Hepatocyte (in vitro differentiated cells): ENCODE measurements at regions not wholly inside any gene's neighbourhood (a gene's known extent, or its start where the extent isn't known, plus 50 kb on each side); places are given as distances from the start of the nearest gene placed in this dataset.

Experiments
- EZH2 ChIP-seq: fragments of 200-600 bp; sonication (generic); IDR thresholded peaks from 2 replicates; pipeline ENCODE4 v1.6.1; 2016; ENCODE audit warnings: antibody characterized with exemption, mild to moderate bottlenecking, borderline replicate concordance
- EZH2phosphoT487 ChIP-seq: fragments of 200-600 bp; sonication (generic); IDR thresholded peaks from one replicate; pipeline ENCODE4 v1.6.1; 2018; ENCODE audit warnings: antibody characterized with exemption, mild to moderate bottlenecking, low read depth, moderate library complexity; ENCODE audit not compliant: unreplicated experiment, severe bottlenecking
- TF ChIP-seq, protein P1 (sequence below): fragments of 200-600 bp; sonication (generic); IDR thresholded peaks from 2 replicates; pipeline ENCODE4 v1.5.1; 2016; ENCODE audit warnings: antibody characterized with exemption, mild to moderate bottlenecking; ENCODE audit not compliant: poor library complexity

DNA sequence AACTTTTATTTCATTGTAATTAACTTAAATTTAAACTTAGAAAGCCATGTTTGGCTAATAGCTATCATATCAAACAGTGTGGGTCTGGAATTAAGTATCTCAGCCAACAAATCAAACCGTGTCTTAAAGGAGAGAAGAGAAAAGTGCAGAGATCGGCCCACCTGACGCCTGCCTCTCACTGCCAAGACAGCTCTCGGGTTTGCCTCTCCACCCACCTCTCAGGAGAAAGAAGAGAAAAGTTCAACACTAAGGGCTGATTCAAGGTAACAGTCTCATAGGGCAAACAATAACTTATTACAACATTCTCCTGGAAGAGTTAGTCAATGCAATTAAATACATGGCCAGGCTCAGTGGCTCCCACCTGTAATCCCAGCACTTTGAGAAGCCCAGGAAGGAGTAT is 64.8 kb upstream of the PRR20G start:
- TF ChIP-seq, protein P1, sequence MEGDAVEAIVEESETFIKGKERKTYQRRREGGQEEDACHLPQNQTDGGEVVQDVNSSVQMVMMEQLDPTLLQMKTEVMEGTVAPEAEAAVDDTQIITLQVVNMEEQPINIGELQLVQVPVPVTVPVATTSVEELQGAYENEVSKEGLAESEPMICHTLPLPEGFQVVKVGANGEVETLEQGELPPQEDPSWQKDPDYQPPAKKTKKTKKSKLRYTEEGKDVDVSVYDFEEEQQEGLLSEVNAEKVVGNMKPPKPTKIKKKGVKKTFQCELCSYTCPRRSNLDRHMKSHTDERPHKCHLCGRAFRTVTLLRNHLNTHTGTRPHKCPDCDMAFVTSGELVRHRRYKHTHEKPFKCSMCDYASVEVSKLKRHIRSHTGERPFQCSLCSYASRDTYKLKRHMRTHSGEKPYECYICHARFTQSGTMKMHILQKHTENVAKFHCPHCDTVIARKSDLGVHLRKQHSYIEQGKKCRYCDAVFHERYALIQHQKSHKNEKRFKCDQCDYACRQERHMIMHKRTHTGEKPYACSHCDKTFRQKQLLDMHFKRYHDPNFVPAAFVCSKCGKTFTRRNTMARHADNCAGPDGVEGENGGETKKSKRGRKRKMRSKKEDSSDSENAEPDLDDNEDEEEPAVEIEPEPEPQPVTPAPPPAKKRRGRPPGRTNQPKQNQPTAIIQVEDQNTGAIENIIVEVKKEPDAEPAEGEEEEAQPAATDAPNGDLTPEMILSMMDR = no peak
- TF ChIP-seq EZH2phosphoT487 = no peak
- no peak for TF ChIP-seq EZH2
